Mesothelial cell of epicardium (in vitro differentiated cells): ENCODE measurements at regions not wholly inside any gene's neighbourhood (a gene's known extent, or its start where the extent isn't known, plus 50 kb on each side); places are given as distances from the start of the nearest gene placed in this dataset.

Source experiments
- DNase-seq, 2 experiments: peaks; one replicate each; pipeline ENCODE4 v3.0.0; 2021; ENCODE audit warnings: low spot score in 2 of 2; ENCODE audit not compliant: unreplicated experiment in 2 of 2
- H3K27ac Mint-ChIP-seq: 2 replicates; pipeline ENCODE4 v1.8.0; 2021; ENCODE audit warnings: mixed read lengths
- H3K27me3 Mint-ChIP-seq: 2 replicates; pipeline ENCODE4 v1.8.0; 2021; ENCODE audit warnings: low read depth, mixed read lengths
- H3K36me3 Mint-ChIP-seq: 2 replicates; pipeline ENCODE4 v1.8.0; 2021; ENCODE audit warnings: mixed read lengths
- H3K4me1 Mint-ChIP-seq: 2 replicates; pipeline ENCODE4 v1.8.0; 2021; ENCODE audit warnings: mixed read lengths
- H3K4me3 Mint-ChIP-seq: 2 replicates; pipeline ENCODE4 v1.8.0; 2021; ENCODE audit warnings: mild to moderate bottlenecking, moderate library complexity, mixed read lengths
- H3K9me3 Mint-ChIP-seq: 2 replicates; pipeline ENCODE4 v1.8.0; 2021; ENCODE audit warnings: mixed read lengths
- CTCF ChIP-seq: fragments of 200-600 bp; sonication (generic); IDR thresholded peaks from one replicate; pipeline ENCODE4 v1.5.0; 2021; ENCODE audit warnings: antibody characterized with exemption; ENCODE audit not compliant: unreplicated experiment

GRCh38 chr5:92749943-92750342 is 831.1 kb downstream of the NR2F1-AS1 start:
- Mint-ChIP-seq H3K4me3 (no peak overlapping the region), H3K27ac (no peak overlapping the region)

GRCh38 chr5:92748072-92748676 is 832.8 kb downstream of the NR2F1-AS1 start:
- TF ChIP-seq CTCF = no peak
- H3K4me1 Mint-ChIP-seq = peaks cover 12% of the 10 kb centered on the region
- H3K9me3 Mint-ChIP-seq = no peaks in the 10 kb centered on the region
- H3K27me3 Mint-ChIP-seq = no peaks in the 10 kb centered on the region
- no peak overlapping the region for H3K27ac Mint-ChIP-seq
- no peak overlapping the region for H3K4me3 Mint-ChIP-seq
- no peak for DNase-seq
- H3K36me3 Mint-ChIP-seq = no peaks in the 10 kb centered on the region

More at GRCh38 chr5:92749943-92750342, 831.1 kb downstream of the NR2F1-AS1 start:
- H3K9me3 Mint-ChIP-seq = no peaks in the 10 kb centered on the region
- peaks cover 8% of the 10 kb centered on the region for H3K4me1 Mint-ChIP-seq
- TF ChIP-seq CTCF = no peak
- DNase-seq = no peak
- no peaks in the 10 kb centered on the region for H3K27me3 Mint-ChIP-seq
- no peaks in the 10 kb centered on the region for H3K36me3 Mint-ChIP-seq

GRCh38 chr5:92741906-92742305 is 839.1 kb downstream of the NR2F1-AS1 start:
- no peak for DNase-seq
- H3K4me1 Mint-ChIP-seq = peaks cover 18% of the 10 kb centered on the region
- no peak overlapping the region for H3K4me3 Mint-ChIP-seq
- peaks cover 4% of the 10 kb centered on the region for H3K36me3 Mint-ChIP-seq
- no peaks in the 10 kb centered on the region for H3K27me3 Mint-ChIP-seq
- peaks cover 6% of the 10 kb centered on the region for H3K9me3 Mint-ChIP-seq
- H3K27ac Mint-ChIP-seq = no peak overlapping the region
- TF ChIP-seq CTCF = no peak

GRCh38 chr5:92734211-92734940 is 846.6 kb downstream of the NR2F1-AS1 start:
- Mint-ChIP-seq H3K4me3 (no peak overlapping the region), H3K4me1 (no peaks in the 10 kb centered on the region), H3K27me3 (no peaks in the 10 kb centered on the region), H3K27ac (no peak overlapping the region), H3K9me3 (peaks cover 13% of the 10 kb centered on the region), H3K36me3 (peaks cover 9% of the 10 kb centered on the region)
- no peak for TF ChIP-seq CTCF
- DNase-seq = no peak

GRCh38 chr5:92730486-92730885 is 850.5 kb downstream of the NR2F1-AS1 start:
- Mint-ChIP-seq H3K4me1 (peaks cover 2% of the 10 kb centered on the region), H3K4me3 (no peak overlapping the region), H3K9me3 (no peaks in the 10 kb centered on the region), H3K27me3 (no peaks in the 10 kb centered on the region), H3K36me3 (no peaks in the 10 kb centered on the region), H3K27ac (no peak overlapping the region)
- no peak for DNase-seq
- TF ChIP-seq CTCF = no peak
